A549 (cell line): ENCODE measurements at regions not wholly inside any gene's neighbourhood (a gene's known extent, or its start where the extent isn't known, plus 50 kb on each side); places are given as distances from the start of the nearest gene placed in this dataset.

Source experiments
- ATAC-seq, 2 experiments: fragments of 200-7000 bp in 1 of 2; fragments of >200 bp in 1 of 2; cut with Nextera tagmentation in 1 of 2; cut with Tn5 transposase in 1 of 2; 3 replicates each; pipeline versions ENCODE4 v1.8.0 to v1.9.1; 2018 to 2020; ENCODE audit warnings: mild to moderate bottlenecking in 1 of 2, moderate library complexity in 1 of 2
- CTCF ChIA-PET: fragments of 300-600 bp; sonication (Branson Sonifier 250); formaldehyde crosslinking; extraction: SDS; loops from one replicate; lab custom pipeline; 2021; ENCODE audit warnings: antibody characterized with exemption, inconsistent platforms; lab: Yijun Ruan, JAX
- POLR2A ChIA-PET: fragments of 350-600 bp; formaldehyde crosslinking; extraction: SDS; loops from one replicate; lab custom pipeline; 2021; ENCODE audit warnings: antibody characterized with exemption, inconsistent platforms; lab: Yijun Ruan, JAX
- DNase-seq, 2 experiments: peaks; one replicate each; pipeline versions ENCODE4 v3.0.0 to v3.0.0-alpha.2; 2011 to 2016; ENCODE audit warnings: low read depth in 1 of 2, low spot score in 1 of 2
- FAIRE-seq: peaks from 2 replicates; lab custom pipeline; 2011; peaks lifted over from hg19 to GRCh38; lab: Jason Lieb, UNC
- H3K27ac ChIP-seq, 2 experiments: fragments of >200 bp; sonication (Bioruptor Twin); formaldehyde crosslinking; 3 replicates each; pipeline ENCODE4 v1.5.1; 2016 to 2017
- H3K4me1 ChIP-seq: fragments of >200 bp; sonication (Bioruptor Twin); formaldehyde crosslinking; 3 replicates; pipeline ENCODE4 v1.6.1; 2016
- H3K4me2 ChIP-seq: fragments of >200 bp; sonication (Bioruptor Twin); formaldehyde crosslinking; 3 replicates; pipeline ENCODE4 v1.6.1; 2016
- H3K4me3 ChIP-seq: fragments of >200 bp; sonication (Bioruptor Twin); formaldehyde crosslinking; 3 replicates; pipeline ENCODE4 v1.5.1; 2016
- H3K9me3 ChIP-seq: fragments of >200 bp; sonication (Bioruptor Twin); formaldehyde crosslinking; 3 replicates; pipeline ENCODE4 v1.6.1; 2016
- CBX8 ChIP-seq: fragments of 200-600 bp; sonication (generic); IDR thresholded peaks from 2 replicates; pipeline ENCODE4 v1.6.1; 2016
- CEBPB ChIP-seq, 2 experiments: fragments of >200 bp in 1 of 2; sonication (Bioruptor Twin) in 1 of 2; formaldehyde crosslinking in 1 of 2; IDR thresholded peaks; 2 replicates each; pipeline ENCODE4 v1.6.1; 2012 to 2016
- EP300 ChIP-seq, 2 experiments: fragments of >200 bp; sonication (Bioruptor Twin); formaldehyde crosslinking; IDR thresholded peaks; 2 replicates in 1 of 2; 3 replicates in 1 of 2; pipeline ENCODE4 v1.6.1; 2016 to 2017
- ESRRA ChIP-seq: fragments of 150-350 bp; IDR thresholded peaks from 2 replicates; pipeline ENCODE4 v1.6.1; 2014; ENCODE audit warnings: mild to moderate bottlenecking, low read length, borderline replicate concordance
- HOXB13 ChIP-seq: fragments of 250-450 bp; sonication (Bioruptor Pico); IDR thresholded peaks from 2 replicates; pipeline ENCODE4 v1.5.0; 2020; ENCODE audit warnings: low read depth, mild to moderate bottlenecking, moderate library complexity
- JUNB ChIP-seq: fragments of >200 bp; sonication (Bioruptor Twin); formaldehyde crosslinking; IDR thresholded peaks from 2 replicates; pipeline ENCODE4 v1.6.1; 2016
- MAFK ChIP-seq: fragments of 450-650 bp; IDR thresholded peaks from 2 replicates; pipeline ENCODE4 v1.6.1; 2014; ENCODE audit not compliant: partially characterized antibody
- MYC ChIP-seq: IDR thresholded peaks from 2 replicates; pipeline ENCODE4 v1.6.1; 2012; ENCODE audit warnings: mild to moderate bottlenecking, inconsistent platforms, low read length, improper control_type of control experiment, borderline replicate concordance
- NFE2L2 ChIP-seq: fragments of 150-350 bp; conservative IDR thresholded peaks from 2 replicates; pipeline ENCODE4 v1.6.1; 2014; ENCODE audit warnings: low read length
- NPAS2 ChIP-seq: fragments of 250-450 bp; sonication (Bioruptor Pico); IDR thresholded peaks from 2 replicates; pipeline ENCODE4 v1.8.0; 2022; ENCODE audit warnings: mild to moderate bottlenecking, moderate library complexity, borderline replicate concordance
- POLR2A ChIP-seq: IDR thresholded peaks from 2 replicates; pipeline ENCODE4 v1.6.1; 2012; ENCODE audit warnings: mild to moderate bottlenecking, low read length
- RFX5 ChIP-seq: fragments of 450-650 bp; IDR thresholded peaks from 2 replicates; pipeline ENCODE4 v1.7.1; 2014; ENCODE audit warnings: antibody characterized with exemption, mild to moderate bottlenecking, moderate library complexity
- TP53 ChIP-seq: fragments of 250-450 bp; sonication (Bioruptor Pico); IDR thresholded peaks from 2 replicates; pipeline ENCODE4 v1.5.0; 2021; ENCODE audit warnings: mild to moderate bottlenecking, moderate library complexity
- ZFP36 ChIP-seq: fragments of 450-650 bp; IDR thresholded peaks from 2 replicates; pipeline ENCODE4 v1.6.1; 2014; ENCODE audit warnings: borderline replicate concordance; ENCODE audit not compliant: partially characterized antibody
- ZSCAN20 ChIP-seq: fragments of 250-450 bp; sonication (Bioruptor Pico); IDR thresholded peaks from 2 replicates; pipeline ENCODE4 v1.8.0; 2022; ENCODE audit warnings: mild to moderate bottlenecking, moderate library complexity
- WGBS: methylation state at CpG from one replicate; pipeline ENCODE4 v1.1.6; 2017; ENCODE audit errors: missing lambda C conversion rate; 5-methylcytosine and 5-hydroxymethylcytosine counted together
- TF ChIP-seq, protein P1 (sequence below): IDR thresholded peaks from 2 replicates; pipeline ENCODE4 v1.6.1; 2012; ENCODE audit warnings: low read depth, borderline replicate concordance
- TF ChIP-seq, protein P2 (sequence below): fragments of 250-450 bp; sonication (Bioruptor Pico); IDR thresholded peaks from 2 replicates; pipeline ENCODE4 v1.5.0; 2021; ENCODE audit warnings: mild to moderate bottlenecking, moderate library complexity, borderline replicate concordance
- TF ChIP-seq, protein P3 (sequence below): IDR thresholded peaks from 2 replicates; pipeline ENCODE4 v1.6.1; 2012
- TF ChIP-seq, protein P4 (sequence below): fragments of >200 bp; sonication (Bioruptor Twin); formaldehyde crosslinking; IDR thresholded peaks from 3 replicates; pipeline ENCODE4 v1.5.1; 2016
- TF ChIP-seq, protein P5 (sequence below): fragments of 200-600 bp; sonication (generic); IDR thresholded peaks from 2 replicates; pipeline ENCODE4 v1.6.1; 2016; ENCODE audit warnings: antibody characterized with exemption, mild to moderate bottlenecking, moderate library complexity

DNA sequence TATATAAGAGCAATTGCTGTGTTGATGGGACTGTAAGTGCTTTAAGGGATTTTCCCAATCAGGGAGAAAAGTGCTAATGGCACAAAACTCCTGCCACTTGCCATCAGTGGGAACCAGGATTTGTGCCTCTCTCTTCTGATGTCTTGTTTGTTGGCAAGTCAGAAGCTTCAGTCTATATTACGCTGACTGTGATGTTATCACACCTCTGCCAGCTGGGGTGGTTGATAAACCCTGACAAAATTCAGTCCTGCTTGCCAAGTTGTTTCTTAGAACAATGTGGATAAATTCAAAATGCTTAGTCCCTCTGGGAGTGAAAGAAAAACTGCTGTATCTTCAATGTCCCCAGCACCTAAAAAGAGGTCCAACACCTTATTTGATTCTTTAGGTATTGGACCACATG, 161.4 kb upstream of the FBXL7 start:
- 0% methylated on average over 1 of the region's 1 CpG for WGBS

DNA sequence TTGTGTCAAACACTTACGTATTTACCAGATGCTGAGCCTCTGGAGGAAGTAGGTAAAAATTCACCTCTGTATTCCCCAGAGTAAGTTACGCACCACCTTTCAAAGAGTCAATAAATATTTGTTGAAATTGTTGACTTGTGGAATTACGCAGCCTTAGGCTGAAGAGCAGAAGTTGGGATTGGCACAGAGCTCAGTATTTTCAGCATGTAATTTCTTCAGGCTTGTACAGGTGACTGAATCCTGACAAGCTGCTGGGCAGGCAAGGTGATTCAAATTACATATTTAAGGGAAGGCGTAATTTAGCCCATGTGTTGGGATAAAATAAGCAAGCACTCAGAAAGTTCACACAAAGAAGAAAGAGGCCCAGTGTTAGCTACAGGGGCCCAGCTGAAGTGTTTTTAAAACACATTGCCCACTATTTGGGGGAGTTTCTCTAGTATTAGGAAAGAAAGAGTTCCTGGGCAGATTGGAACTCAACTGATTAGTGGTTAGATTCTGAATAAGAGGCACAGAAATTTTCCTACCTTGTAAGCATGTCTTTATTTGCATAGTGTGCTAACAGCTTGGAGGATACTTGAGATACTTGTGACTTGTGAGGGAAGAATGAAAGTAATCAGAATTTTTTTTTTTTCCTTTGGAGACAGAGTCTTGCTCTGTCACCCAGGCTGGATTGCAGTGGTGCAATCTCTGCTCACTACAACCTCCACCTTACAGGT, 165.3 kb upstream of the FBXL7 start:
- no peak for DNase-seq
- TF ChIP-seq, protein P1, sequence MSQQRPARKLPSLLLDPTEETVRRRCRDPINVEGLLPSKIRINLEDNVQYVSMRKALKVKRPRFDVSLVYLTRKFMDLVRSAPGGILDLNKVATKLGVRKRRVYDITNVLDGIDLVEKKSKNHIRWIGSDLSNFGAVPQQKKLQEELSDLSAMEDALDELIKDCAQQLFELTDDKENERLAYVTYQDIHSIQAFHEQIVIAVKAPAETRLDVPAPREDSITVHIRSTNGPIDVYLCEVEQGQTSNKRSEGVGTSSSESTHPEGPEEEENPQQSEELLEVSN: no peak
- TF ChIP-seq, protein P2, sequence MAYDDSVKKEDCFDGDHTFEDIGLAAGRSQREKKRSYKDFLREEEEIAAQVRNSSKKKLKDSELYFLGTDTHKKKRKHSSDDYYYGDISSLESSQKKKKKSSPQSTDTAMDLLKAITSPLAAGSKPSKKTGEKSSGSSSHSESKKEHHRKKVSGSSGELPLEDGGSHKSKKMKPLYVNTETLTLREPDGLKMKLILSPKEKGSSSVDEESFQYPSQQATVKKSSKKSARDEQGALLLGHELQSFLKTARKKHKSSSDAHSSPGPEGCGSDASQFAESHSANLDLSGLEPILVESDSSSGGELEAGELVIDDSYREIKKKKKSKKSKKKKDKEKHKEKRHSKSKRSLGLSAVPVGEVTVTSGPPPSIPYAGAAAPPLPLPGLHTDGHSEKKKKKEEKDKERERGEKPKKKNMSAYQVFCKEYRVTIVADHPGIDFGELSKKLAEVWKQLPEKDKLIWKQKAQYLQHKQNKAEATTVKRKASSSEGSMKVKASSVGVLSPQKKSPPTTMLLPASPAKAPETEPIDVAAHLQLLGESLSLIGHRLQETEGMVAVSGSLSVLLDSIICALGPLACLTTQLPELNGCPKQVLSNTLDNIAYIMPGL: no peak
- no peak for TF ChIP-seq CBX8
- Histone ChIP-seq H3K9me3 (no peaks in the 10 kb centered on the region), H3K4me3 (no peak overlapping the region), H3K4me2 (no peak overlapping the region), H3K4me1 (no peaks in the 10 kb centered on the region), H3K27ac (no peak overlapping the region)
- POLR2A ChIA-PET: no interaction called here
- FAIRE-seq: no peak
- 4% methylated on average over 4 of the region's 4 CpGs for WGBS
- CTCF ChIA-PET: no interaction called here
- no peak for ATAC-seq

More for the DNA sequence above, 161.4 kb upstream of the FBXL7 start:
- ATAC-seq: no peak
- no peaks in the 10 kb centered on the region for H3K9me3 ChIP-seq
- CTCF ChIA-PET: no interaction called here
- H3K27ac ChIP-seq: no peak overlapping the region
- H3K4me3 ChIP-seq: no peak overlapping the region
- FAIRE-seq: no peak
- DNase-seq: no peak
- H3K4me1 ChIP-seq: no peaks in the 10 kb centered on the region
- no peak overlapping the region for H3K4me2 ChIP-seq
- TF ChIP-seq CEBPB (IDR thresholded peaks at IDR 0.05) (no peak), MYC (no peak), MAFK (no peak), TP53 (CRISPR knock-in tag) (no peak), ZSCAN20 (no peak), ZFP36 (no peak), POLR2A (no peak), RFX5 (no peak), JUNB (no peak), NFE2L2 (no peak), EP300 (IDR thresholded peaks at IDR 0.05) (no peak), NPAS2 (CRISPR knock-in tag) (no peak), HOXB13 (no peak), ESRRA (no peak)
- TF ChIP-seq, protein P3, sequence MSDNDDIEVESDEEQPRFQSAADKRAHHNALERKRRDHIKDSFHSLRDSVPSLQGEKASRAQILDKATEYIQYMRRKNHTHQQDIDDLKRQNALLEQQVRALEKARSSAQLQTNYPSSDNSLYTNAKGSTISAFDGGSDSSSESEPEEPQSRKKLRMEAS: no peak
- TF ChIP-seq, protein P4, sequence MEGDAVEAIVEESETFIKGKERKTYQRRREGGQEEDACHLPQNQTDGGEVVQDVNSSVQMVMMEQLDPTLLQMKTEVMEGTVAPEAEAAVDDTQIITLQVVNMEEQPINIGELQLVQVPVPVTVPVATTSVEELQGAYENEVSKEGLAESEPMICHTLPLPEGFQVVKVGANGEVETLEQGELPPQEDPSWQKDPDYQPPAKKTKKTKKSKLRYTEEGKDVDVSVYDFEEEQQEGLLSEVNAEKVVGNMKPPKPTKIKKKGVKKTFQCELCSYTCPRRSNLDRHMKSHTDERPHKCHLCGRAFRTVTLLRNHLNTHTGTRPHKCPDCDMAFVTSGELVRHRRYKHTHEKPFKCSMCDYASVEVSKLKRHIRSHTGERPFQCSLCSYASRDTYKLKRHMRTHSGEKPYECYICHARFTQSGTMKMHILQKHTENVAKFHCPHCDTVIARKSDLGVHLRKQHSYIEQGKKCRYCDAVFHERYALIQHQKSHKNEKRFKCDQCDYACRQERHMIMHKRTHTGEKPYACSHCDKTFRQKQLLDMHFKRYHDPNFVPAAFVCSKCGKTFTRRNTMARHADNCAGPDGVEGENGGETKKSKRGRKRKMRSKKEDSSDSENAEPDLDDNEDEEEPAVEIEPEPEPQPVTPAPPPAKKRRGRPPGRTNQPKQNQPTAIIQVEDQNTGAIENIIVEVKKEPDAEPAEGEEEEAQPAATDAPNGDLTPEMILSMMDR: no peak
- TF ChIP-seq, protein P5, sequence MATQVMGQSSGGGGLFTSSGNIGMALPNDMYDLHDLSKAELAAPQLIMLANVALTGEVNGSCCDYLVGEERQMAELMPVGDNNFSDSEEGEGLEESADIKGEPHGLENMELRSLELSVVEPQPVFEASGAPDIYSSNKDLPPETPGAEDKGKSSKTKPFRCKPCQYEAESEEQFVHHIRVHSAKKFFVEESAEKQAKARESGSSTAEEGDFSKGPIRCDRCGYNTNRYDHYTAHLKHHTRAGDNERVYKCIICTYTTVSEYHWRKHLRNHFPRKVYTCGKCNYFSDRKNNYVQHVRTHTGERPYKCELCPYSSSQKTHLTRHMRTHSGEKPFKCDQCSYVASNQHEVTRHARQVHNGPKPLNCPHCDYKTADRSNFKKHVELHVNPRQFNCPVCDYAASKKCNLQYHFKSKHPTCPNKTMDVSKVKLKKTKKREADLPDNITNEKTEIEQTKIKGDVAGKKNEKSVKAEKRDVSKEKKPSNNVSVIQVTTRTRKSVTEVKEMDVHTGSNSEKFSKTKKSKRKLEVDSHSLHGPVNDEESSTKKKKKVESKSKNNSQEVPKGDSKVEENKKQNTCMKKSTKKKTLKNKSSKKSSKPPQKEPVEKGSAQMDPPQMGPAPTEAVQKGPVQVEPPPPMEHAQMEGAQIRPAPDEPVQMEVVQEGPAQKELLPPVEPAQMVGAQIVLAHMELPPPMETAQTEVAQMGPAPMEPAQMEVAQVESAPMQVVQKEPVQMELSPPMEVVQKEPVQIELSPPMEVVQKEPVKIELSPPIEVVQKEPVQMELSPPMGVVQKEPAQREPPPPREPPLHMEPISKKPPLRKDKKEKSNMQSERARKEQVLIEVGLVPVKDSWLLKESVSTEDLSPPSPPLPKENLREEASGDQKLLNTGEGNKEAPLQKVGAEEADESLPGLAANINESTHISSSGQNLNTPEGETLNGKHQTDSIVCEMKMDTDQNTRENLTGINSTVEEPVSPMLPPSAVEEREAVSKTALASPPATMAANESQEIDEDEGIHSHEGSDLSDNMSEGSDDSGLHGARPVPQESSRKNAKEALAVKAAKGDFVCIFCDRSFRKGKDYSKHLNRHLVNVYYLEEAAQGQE: no peak
- TF ChIP-seq, all 56 proteins: peak for 0
- POLR2A ChIA-PET: no interaction called here
